Astrocyte of the spinal cord (primary cell): ENCODE measurements at regions not wholly inside any gene's neighbourhood (a gene's known extent, or its start where the extent isn't known, plus 50 kb on each side); places are given as distances from the start of the nearest gene placed in this dataset.

Source experiments
- DNase-seq: peaks from one replicate; pipeline ENCODE4 v3.0.0; 2011; ENCODE audit warnings: low read depth, low spot score
- H3K4me3 ChIP-seq: 2 replicates; pipeline ENCODE4 v1.5.1; 2011; ENCODE audit warnings: low read depth, mild to moderate bottlenecking, low read length, moderate library complexity
- CTCF ChIP-seq: IDR thresholded peaks from 2 replicates; pipeline ENCODE4 v1.5.1; 2012; ENCODE audit warnings: low read depth, mild to moderate bottlenecking, low read length, inconsistent platforms
- in situ Hi-C: cut with HindIII; loops from 2 replicates; pipeline ENCODE4 v1.10.0; 2017; ENCODE audit warnings: low sequenced_read_pairs

- in situ Hi-C loops, result no loop called here
- no peak for DNase-seq
- H3K4me3 ChIP-seq, result no peak overlapping the region
- no peak for TF ChIP-seq CTCF
Observed at GRCh38 chr1:30378991-30379581, 344.3 kb downstream of the MATN1 start.

- no peak for DNase-seq
- no peak for TF ChIP-seq CTCF
- no peak overlapping the region for H3K4me3 ChIP-seq
- in situ Hi-C loops, result no loop called here
Observed at GRCh38 chr1:30378003-30378596, 345.3 kb downstream of the MATN1 start.

GRCh38 chr1:30377230-30378002, 346.0 kb downstream of the MATN1 start:
- in situ Hi-C loops, result no loop called here
- no peak overlapping the region for H3K4me3 ChIP-seq
- no peak for DNase-seq
- TF ChIP-seq CTCF, result no peak

GRCh38 chr1:30376054-30376697, 347.2 kb downstream of the MATN1 start:
- DNase-seq, result no peak
- in situ Hi-C loops, result no loop called here
- no peak overlapping the region for H3K4me3 ChIP-seq
- TF ChIP-seq CTCF, result no peak

- no peak for TF ChIP-seq CTCF
- no peak for DNase-seq
- H3K4me3 ChIP-seq, result no peak overlapping the region
- in situ Hi-C loops, result no loop called here
Observed at GRCh38 chr1:30375156-30375555, 348.2 kb downstream of the MATN1 start.

GRCh38 chr1:30374400-30375070, 348.9 kb downstream of the MATN1 start:
- H3K4me3 ChIP-seq, result no peak overlapping the region
- in situ Hi-C loops, result no loop called here
- no peak for TF ChIP-seq CTCF
- DNase-seq, result no peak
